Spinal cord (tissue), 9 donors: ENCODE measurements at regions not wholly inside any gene's neighbourhood (a gene's known extent, or its start where the extent isn't known, plus 50 kb on each side); places are given as distances from the start of the nearest gene placed in this dataset.

ENCODE experiments used
- DNase-seq, 6 donors: peaks; one replicate each; pipeline versions ENCODE4 v3.0.0 to v3.0.0-alpha.2; 2013 to 2015; ENCODE audit warnings: low spot score in 6 of 6, low read depth in 4 of 6
- H3K27ac ChIP-seq: one replicate; pipeline ENCODE4 v1.5.1; 2013; ENCODE audit warnings: low read depth, low read length, control low read depth
- H3K27me3 ChIP-seq: one replicate; pipeline ENCODE4 v1.6.1; 2013; ENCODE audit warnings: low read length; ENCODE audit not compliant: control insufficient read depth, insufficient read depth
- H3K36me3 ChIP-seq: one replicate; pipeline ENCODE4 v1.6.1; 2013; ENCODE audit warnings: low read length; ENCODE audit not compliant: control insufficient read depth, insufficient read depth
- H3K4me1 ChIP-seq: one replicate; pipeline ENCODE4 v1.6.1; 2013; ENCODE audit warnings: low read length; ENCODE audit not compliant: control insufficient read depth, insufficient read depth
- H3K4me3 ChIP-seq: one replicate; pipeline ENCODE4 v1.5.1; 2013; ENCODE audit warnings: low read depth, low read length, control low read depth
- H3K9me3 ChIP-seq: one replicate; pipeline ENCODE4 v1.6.1; 2013; ENCODE audit warnings: low read length; ENCODE audit not compliant: control insufficient read depth, insufficient read depth
- WGBS: methylation state at CpG from one replicate; pipeline ENCODE4 v1.1.5; 2013; ENCODE audit warnings: missing lambda C conversion rate; ENCODE audit not compliant: insufficient coverage; 5-methylcytosine and 5-hydroxymethylcytosine counted together
- donor health status: healthy.

DNA sequence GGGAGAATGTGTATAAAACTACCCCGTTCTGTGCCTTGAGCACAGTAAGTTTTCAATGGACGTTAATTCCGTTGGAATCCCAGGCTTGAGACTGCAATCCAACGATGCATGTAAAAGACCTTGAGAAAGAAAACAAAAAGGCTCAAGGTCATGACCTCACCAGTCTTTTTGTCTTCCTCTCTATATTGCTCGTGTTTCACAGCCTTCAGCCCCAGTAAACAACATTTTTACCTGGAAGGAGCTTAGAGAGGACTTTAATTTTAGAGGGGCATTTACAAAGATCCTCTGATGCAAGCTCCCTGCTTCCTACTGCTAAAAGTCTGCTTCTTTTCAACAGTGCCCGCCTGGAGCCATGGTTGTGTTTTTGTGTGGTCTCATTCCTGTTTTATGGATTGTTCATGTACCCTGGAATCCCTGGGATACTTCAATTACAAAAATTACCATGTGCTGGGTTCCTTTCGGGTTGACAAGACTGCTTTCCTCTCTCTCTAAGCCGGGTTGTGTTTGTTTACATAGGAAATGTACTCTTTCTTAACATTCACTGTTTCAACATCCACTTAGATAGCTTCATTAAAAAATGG is 320.1 kb upstream of the NFE2L3 start:
- Histone ChIP-seq H3K27me3 (no peaks in the 10 kb centered on the region), H3K27ac (peak overlapping the region; percentile 72), H3K4me1 (no peaks in the 10 kb centered on the region), H3K36me3 (no peaks in the 10 kb centered on the region), H3K9me3 (no peaks in the 10 kb centered on the region), H3K4me3 (no peak overlapping the region)
- DNase-seq = peak in 2 of 6 donors; percentile 34 to 49
- 11% methylated on average over 4 of the region's 8 CpGs for WGBS

DNA sequence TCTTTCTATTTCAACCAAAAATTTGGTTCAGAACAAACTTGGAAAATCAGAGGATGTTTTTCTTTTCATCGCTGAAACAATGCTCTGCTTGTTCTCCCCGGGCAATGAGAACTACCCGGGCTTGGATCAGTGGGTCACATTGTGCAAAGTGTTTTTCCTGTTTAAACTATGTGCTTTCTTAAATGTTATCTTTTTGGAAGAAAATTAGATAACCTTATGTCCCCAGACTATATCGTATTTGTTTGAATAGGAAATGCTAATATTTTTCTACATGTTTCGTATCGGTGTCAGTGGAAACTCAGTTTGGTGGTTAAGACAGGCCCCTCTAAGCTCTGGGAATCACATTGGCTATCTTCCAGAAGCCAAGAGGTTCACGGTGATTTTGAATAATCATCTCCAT is 319.5 kb upstream of the NFE2L3 start:
- Histone ChIP-seq H3K27ac (peak overlapping the region; percentile 72), H3K4me1 (no peaks in the 10 kb centered on the region), H3K36me3 (no peaks in the 10 kb centered on the region), H3K27me3 (no peaks in the 10 kb centered on the region), H3K9me3 (no peaks in the 10 kb centered on the region), H3K4me3 (no peak overlapping the region)
- no CpG with 5 or more reads among the region's 7 CpGs for WGBS
- DNase-seq = peak in 2 of 6 donors; percentile 44 to 55

DNA sequence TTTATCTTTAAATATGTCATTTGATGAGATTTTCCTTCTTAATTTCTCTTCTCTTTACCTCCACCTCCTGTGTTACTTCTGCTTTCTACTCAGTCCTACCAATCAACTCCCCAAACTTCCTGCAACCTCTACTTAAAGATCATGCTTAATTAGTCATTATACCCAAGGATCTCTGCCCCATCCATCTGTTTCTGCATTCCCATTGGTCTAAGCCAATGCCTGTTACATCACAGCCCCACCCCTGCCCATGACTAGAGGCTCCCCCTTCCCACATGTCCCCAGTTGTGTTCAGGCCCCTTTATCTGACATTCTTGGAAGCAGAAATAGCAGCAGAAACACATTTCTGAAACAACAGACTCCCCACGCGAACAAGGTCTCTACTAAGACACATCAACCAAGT is 319.1 kb upstream of the NFE2L3 start:
- 90% methylated on average over 2 of the region's 2 CpGs for WGBS
- no peak for DNase-seq
- no peak overlapping the region for H3K27ac ChIP-seq
- H3K4me1 ChIP-seq = no peaks in the 10 kb centered on the region
- H3K4me3 ChIP-seq = no peak overlapping the region
- H3K36me3 ChIP-seq = no peaks in the 10 kb centered on the region
- H3K27me3 ChIP-seq = no peaks in the 10 kb centered on the region
- H3K9me3 ChIP-seq = no peaks in the 10 kb centered on the region

DNA sequence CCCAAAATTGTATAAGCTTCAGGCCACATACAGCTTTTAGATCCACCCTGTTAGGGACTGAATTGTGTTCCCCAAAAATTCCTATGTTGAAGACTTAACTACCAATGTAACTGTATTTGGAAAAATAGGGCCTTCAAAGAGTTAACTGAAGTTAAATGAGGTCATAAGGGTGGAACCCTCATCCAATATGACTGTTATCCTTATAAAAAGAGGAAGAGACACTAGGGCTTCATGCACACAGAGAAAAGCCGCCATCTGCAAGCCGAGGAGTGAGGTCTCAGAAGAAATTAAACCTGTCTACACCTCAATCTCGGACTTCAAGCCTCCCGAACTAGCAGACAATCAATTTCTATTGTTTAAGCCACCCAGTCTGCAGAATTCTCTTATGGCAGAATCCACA is 317.9 kb upstream of the NFE2L3 start:
- DNase-seq = no peak
- Histone ChIP-seq H3K4me1 (no peaks in the 10 kb centered on the region), H3K36me3 (no peaks in the 10 kb centered on the region), H3K27me3 (no peaks in the 10 kb centered on the region), H3K27ac (no peak overlapping the region), H3K9me3 (no peaks in the 10 kb centered on the region), H3K4me3 (no peak overlapping the region)
- WGBS = 100% methylated on average over 2 of the region's 4 CpGs

DNA sequence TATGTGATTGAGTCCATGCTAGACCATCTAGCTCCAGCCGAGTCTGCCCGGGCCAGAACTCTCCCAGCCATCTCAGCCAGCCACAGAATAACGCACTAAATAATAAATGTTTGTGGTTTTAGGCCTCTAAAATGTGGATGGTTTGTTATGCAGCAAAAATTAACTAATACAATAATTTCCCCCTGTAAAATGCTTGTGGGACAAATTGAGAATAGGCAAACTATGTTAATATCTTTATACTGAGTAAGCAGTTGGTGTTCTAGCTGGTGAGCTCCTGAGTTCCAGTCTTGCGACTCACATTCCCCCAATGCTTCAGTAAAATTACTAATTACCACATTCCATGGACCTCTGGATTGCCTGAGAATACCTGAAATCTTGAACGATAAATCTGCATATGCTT is 316.8 kb upstream of the NFE2L3 start:
- Histone ChIP-seq H3K4me1 (no peaks in the 10 kb centered on the region), H3K9me3 (no peaks in the 10 kb centered on the region), H3K27ac (no peak overlapping the region), H3K36me3 (no peaks in the 10 kb centered on the region), H3K4me3 (no peak overlapping the region), H3K27me3 (no peaks in the 10 kb centered on the region)
- no peak for DNase-seq
- no CpG with 5 or more reads among the region's 5 CpGs for WGBS

DNA sequence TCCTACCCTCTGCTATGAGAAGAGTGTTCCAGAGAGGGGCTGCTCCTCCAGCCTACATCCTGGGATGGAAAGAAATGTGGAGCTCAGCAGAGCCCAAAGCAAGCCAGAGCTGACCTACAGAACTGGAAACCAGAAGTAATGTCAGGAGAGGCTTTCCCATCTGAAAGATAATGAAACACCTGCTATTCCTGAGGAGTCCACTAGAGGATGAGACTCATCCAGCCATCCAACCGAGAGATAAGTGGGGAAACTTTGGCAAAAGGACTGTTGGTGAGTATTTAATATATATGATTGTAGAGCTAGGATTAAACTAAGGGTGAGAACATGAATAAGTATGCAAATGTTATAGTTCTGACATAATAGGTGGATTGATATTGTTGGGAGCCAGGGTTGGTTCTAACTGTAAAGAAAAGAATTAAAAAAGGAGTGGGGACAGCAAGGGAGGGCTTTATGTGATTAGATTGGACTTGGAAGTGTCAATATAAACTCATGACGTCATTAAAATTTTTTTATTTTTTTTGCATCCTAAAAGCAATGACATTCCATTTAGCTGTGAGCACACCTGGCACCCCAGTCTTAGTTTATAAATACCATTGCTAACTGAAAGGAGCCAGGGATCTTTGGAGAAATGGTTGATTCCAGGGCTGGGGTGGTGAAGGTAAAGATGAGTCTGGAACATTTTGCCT is 312.8 kb upstream of the NFE2L3 start:
- H3K4me1 ChIP-seq = no peaks in the 10 kb centered on the region
- no peak overlapping the region for H3K4me3 ChIP-seq
- no peaks in the 10 kb centered on the region for H3K9me3 ChIP-seq
- WGBS = no CpG with 5 or more reads among the region's 2 CpGs
- DNase-seq = no peak
- no peaks in the 10 kb centered on the region for H3K36me3 ChIP-seq
- H3K27me3 ChIP-seq = no peaks in the 10 kb centered on the region
- H3K27ac ChIP-seq = no peak overlapping the region

DNA sequence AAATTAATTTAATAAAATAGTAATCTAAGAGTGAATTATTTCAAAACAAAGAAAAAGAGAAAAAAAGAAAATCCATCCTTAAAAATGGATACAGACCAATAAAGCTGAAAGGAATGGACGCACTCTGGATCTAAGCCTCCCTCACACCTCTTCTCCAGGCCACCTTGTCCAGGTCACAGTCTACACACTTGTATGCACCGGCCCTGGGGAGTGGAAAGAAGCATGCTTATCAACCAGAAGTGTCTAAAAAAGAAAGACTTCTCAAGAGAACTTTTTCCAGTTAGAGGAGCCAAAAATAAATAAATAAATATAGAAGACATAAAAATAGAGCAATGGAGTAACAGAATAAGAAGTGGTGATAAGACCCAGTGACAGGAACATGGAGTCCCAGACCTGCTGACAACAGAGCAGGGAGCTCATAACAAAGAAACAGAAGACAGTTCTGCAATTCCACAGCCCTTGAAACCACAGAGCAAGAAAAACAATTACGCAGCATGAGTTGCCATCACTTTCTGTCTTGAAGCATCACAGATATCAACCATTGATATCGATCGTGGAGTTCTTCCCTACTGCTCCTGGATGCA is 311.7 kb upstream of the NFE2L3 start:
- no peaks in the 10 kb centered on the region for H3K4me1 ChIP-seq
- 100% methylated on average over 4 of the region's 5 CpGs for WGBS
- H3K27ac ChIP-seq = no peak overlapping the region
- H3K9me3 ChIP-seq = no peaks in the 10 kb centered on the region
- DNase-seq = no peak
- no peak overlapping the region for H3K4me3 ChIP-seq
- no peaks in the 10 kb centered on the region for H3K36me3 ChIP-seq
- H3K27me3 ChIP-seq = no peaks in the 10 kb centered on the region

DNA sequence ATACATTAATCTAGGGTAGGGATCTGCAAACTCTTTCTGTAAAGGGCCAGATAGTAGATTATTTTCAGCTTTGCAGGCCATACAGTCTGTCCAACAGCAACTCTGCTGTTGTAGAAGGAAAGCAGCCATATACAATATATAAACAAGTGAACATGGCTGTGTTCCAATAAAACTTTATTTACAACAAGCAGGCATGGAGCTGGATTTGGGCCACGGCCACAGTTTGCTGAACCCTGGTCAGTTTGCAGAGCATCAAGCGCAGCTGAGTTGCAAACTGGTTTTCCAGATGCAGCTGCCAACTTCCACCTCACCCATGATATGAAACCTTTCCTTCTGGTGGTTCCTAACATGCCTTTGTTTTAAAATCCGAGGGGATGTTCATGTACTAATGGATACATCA is 310.4 kb upstream of the NFE2L3 start:
- H3K27ac ChIP-seq = no peak overlapping the region
- no peaks in the 10 kb centered on the region for H3K9me3 ChIP-seq
- 100% methylated on average over 2 of the region's 3 CpGs for WGBS
- peaks cover 5% of the 10 kb centered on the region for H3K4me1 ChIP-seq
- no peaks in the 10 kb centered on the region for H3K36me3 ChIP-seq
- no peak overlapping the region for H3K4me3 ChIP-seq
- H3K27me3 ChIP-seq = no peaks in the 10 kb centered on the region
- DNase-seq = no peak

DNA sequence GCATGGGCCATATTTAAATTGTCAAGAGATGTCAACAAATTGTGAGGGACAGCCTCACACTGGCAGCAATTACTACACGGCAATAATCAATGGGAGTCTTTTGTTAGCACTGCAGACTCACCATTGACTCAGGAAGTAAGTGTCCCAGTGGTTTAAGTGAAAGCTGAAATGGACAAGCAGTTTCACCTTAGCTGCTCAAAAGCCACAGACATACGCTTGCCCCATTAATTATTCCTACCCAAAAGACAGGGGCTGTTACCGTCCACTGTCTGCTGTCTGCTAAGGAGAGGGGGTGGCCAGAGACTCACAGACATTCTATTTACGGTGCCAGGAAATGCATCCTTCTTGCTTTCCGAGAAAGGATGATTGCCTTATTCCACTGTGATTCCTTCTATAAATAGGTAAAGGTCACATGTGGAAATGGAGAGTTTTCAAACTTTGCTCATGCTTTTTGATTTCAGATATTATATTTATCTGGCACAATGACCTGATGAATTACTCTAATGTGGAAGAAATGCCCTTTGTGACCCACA is 309.7 kb upstream of the NFE2L3 start:
- WGBS = no CpG with 5 or more reads among the region's 5 CpGs
- no peaks in the 10 kb centered on the region for H3K9me3 ChIP-seq
- H3K4me3 ChIP-seq = no peak overlapping the region
- H3K36me3 ChIP-seq = no peaks in the 10 kb centered on the region
- no peaks in the 10 kb centered on the region for H3K27me3 ChIP-seq
- H3K27ac ChIP-seq = no peak overlapping the region
- no peak for DNase-seq
- H3K4me1 ChIP-seq = peaks cover 7% of the 10 kb centered on the region

DNA sequence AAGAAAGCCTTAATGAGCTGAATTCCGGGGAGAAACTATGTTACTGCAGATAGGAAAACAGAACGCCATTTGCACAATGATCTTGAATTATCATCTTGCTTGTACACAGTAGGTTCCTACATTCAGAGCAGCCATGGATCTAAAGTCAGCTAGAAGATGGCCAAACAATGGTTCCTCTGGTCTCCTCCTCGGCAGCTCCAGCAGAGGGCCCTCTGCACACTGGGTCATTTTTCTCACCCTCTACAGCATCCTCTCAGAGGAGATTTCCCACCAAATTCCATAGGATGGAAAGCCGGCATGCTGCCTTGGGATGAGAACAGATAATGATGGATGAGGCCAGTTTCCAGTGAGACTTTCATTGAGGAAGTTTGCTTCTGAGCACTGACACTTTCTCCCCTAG is 308.5 kb upstream of the NFE2L3 start:
- no peaks in the 10 kb centered on the region for H3K36me3 ChIP-seq
- no peak overlapping the region for H3K27ac ChIP-seq
- no peak for DNase-seq
- no peak overlapping the region for H3K4me3 ChIP-seq
- WGBS = 75% methylated on average over 3 of the region's 4 CpGs
- no peaks in the 10 kb centered on the region for H3K27me3 ChIP-seq
- peaks cover 8% of the 10 kb centered on the region for H3K4me1 ChIP-seq
- H3K9me3 ChIP-seq = no peaks in the 10 kb centered on the region
